Ovary (tissue), 7 donors: ENCODE measurements at regions not wholly inside any gene's neighbourhood (a gene's known extent, or its start where the extent isn't known, plus 50 kb on each side); places are given as distances from the start of the nearest gene placed in this dataset.

ENCODE experiments used
- DNase-seq, 5 donors: peaks; one replicate each; pipeline ENCODE4 v3.0.0-alpha.2; 2019 to 2020
- H3K27ac ChIP-seq, 2 donors: fragments of 200-600 bp; one replicate each; pipeline versions ENCODE4 v1.5.1 to v1.8.0; 2019 to 2022
- H3K27me3 ChIP-seq: fragments of 200-600 bp; one replicate; pipeline ENCODE4 v1.8.0; 2022
- H3K36me3 ChIP-seq: fragments of 200-600 bp; sonication (generic); one replicate; pipeline ENCODE4 v1.5.1; 2019
- H3K4me1 ChIP-seq: one replicate; pipeline ENCODE4 v1.8.1; 2013; ENCODE audit warnings: mild to moderate bottlenecking, moderate library complexity; ENCODE audit not compliant: insufficient read depth
- H3K4me3 ChIP-seq: fragments of 200-600 bp; sonication (generic); one replicate; pipeline ENCODE4 v1.5.1; 2017
- H3K9me3 ChIP-seq, 2 donors: fragments of 200-600 bp in 1 of 2; sonication (generic) in 1 of 2; one replicate each; pipeline versions ENCODE4 v1.5.1 to v1.8.1; 2013 to 2019; ENCODE audit warnings: mild to moderate bottlenecking in 1 of 2, moderate library complexity in 1 of 2
- EP300 ChIP-seq: sonication (generic); formaldehyde crosslinking; IDR thresholded peaks from one replicate; pipeline ENCODE4 v1.6.1; 2017; ENCODE audit warnings: antibody characterized with exemption
- POLR2A ChIP-seq: fragments of 450-650 bp; IDR thresholded peaks from one replicate; pipeline ENCODE4 v1.6.1; 2017; ENCODE audit warnings: antibody characterized with exemption, mild to moderate bottlenecking, moderate library complexity
- WGBS, 3 donors: extraction: QIAGEN DNeasy Blood & Tissue Kit in 1 of 3; methylation state at CpG; one replicate each; pipeline versions ENCODE4 v1.1.5 to v1.1.7; 2013 to 2017; 5-methylcytosine and 5-hydroxymethylcytosine counted together
- intact Hi-C, 4 donors: fragments of 100-400 bp; cut with DNase I; formaldehyde crosslinking; loops; one replicate each; pipeline versions ENCODE4 v1.11.0 to v1.15.1; 2022 to 2023
- TF ChIP-seq, protein P1 (sequence below), 3 donors: fragments of 450-650 bp in 2 of 3; fragments of 200-600 bp in 1 of 3; IDR thresholded peaks; one replicate each; pipeline versions ENCODE4 v1.5.1 to v1.8.0; 2016 to 2022; ENCODE audit warnings: antibody characterized with exemption in 3 of 3, mild to moderate bottlenecking in 1 of 3
- donor health status: DM: no; HTN: no; CAD: no; lungs with moderate emphysema.
- donor health status: DM: no; HTN: no; CAD: no.
- donor health status: Bipolar disorder and iron deficiency.
- donor health status: DM: no; HTN: no; CAD: no.
- donor health status: DM: yes; HTN: yes; CAD: no.

- Histone ChIP-seq H3K27me3 (no peaks in the 10 kb centered on the region), H3K4me3 (no peak overlapping the region), H3K9me3 (no peaks in the 10 kb centered on the region), H3K27ac (no peak overlapping the region), H3K4me1 (no peaks in the 10 kb centered on the region), H3K36me3 (no peaks in the 10 kb centered on the region)
- no peak for DNase-seq
- 89 to 98% (median 94%) methylated on average over 1 of the region's 1 CpG for WGBS, 3 donors
- TF ChIP-seq, protein P1, sequence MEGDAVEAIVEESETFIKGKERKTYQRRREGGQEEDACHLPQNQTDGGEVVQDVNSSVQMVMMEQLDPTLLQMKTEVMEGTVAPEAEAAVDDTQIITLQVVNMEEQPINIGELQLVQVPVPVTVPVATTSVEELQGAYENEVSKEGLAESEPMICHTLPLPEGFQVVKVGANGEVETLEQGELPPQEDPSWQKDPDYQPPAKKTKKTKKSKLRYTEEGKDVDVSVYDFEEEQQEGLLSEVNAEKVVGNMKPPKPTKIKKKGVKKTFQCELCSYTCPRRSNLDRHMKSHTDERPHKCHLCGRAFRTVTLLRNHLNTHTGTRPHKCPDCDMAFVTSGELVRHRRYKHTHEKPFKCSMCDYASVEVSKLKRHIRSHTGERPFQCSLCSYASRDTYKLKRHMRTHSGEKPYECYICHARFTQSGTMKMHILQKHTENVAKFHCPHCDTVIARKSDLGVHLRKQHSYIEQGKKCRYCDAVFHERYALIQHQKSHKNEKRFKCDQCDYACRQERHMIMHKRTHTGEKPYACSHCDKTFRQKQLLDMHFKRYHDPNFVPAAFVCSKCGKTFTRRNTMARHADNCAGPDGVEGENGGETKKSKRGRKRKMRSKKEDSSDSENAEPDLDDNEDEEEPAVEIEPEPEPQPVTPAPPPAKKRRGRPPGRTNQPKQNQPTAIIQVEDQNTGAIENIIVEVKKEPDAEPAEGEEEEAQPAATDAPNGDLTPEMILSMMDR (IDR thresholded peaks at IDR 0.05): no peak
- TF ChIP-seq POLR2A (no peak), EP300 (no peak)
- intact Hi-C loops: no loop called here
Measured at GRCh38 chr12:42689699-42690098, 100.2 kb upstream of the PRICKLE1 start.

DNA sequence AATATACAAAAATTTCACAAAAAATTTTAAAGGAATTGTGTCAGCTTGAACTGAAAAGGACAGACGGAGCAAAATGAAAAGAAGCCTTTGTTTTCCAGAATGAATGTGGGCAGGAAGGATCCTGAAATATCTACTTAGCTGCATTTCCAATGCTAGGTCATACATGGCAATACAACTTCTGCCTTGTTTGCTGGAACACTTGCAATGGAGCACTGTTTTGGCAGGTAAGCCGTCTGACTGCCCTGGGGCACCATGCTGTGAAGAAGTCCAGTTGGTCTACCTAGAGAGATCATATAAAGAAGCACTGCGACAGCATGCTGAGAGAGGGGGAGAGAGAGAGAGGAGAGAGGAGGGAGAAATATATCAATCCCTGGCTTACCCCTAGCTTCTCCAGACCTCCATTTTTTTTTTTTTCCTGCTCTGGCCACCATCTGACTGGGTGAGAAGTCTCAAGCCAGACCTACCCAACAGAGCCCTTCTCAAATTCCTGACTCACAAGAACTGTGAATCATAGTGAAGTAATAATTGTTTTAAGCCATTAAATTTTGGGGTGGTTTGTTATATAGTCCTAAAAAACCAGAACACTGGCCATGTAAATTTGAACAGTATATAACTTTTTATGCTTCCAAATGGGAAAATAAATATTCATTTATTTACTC, 97.1 kb upstream of the PRICKLE1 start:
- TF ChIP-seq EP300 (no peak), POLR2A (no peak)
- TF ChIP-seq, protein P1 (IDR thresholded peaks at IDR 0.05): no peak
- H3K36me3 ChIP-seq: no peaks in the 10 kb centered on the region
- H3K27ac ChIP-seq: no peak overlapping the region
- H3K9me3 ChIP-seq: no peaks in the 10 kb centered on the region
- H3K27me3 ChIP-seq: no peaks in the 10 kb centered on the region
- intact Hi-C loops: no loop called here
- H3K4me3 ChIP-seq: no peak overlapping the region
- DNase-seq: no peak
- WGBS, 3 donors: 91 to 94% (median 94%) methylated on average over 3 of the region's 3 CpGs
- no peaks in the 10 kb centered on the region for H3K4me1 ChIP-seq

DNA sequence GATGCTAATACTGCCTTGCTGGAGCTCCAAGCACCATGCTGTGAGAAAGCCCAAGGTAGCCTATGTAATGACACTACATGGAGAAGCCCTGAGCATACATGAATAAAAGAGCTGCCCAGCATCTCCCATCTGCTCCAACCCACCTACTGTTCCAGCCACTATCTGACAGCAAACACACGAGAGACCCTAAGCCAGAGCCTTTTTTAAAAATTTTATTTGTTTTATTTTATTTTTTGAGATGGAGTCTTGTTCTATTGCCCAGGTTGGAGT, 95.2 kb upstream of the PRICKLE1 start:
- Histone ChIP-seq H3K9me3 (no peaks in the 10 kb centered on the region), H3K27me3 (no peaks in the 10 kb centered on the region), H3K4me3 (no peak overlapping the region), H3K36me3 (no peaks in the 10 kb centered on the region), H3K27ac (no peak overlapping the region), H3K4me1 (no peaks in the 10 kb centered on the region)
- intact Hi-C loops: no loop called here
- DNase-seq: no peak
- 87 to 95% (median 92%) methylated on average over 1 of the region's 1 CpG for WGBS, 3 donors
- TF ChIP-seq EP300: no peak

- Histone ChIP-seq H3K9me3 (no peaks in the 10 kb centered on the region), H3K4me1 (no peaks in the 10 kb centered on the region), H3K27ac (no peak overlapping the region), H3K4me3 (no peak overlapping the region), H3K27me3 (no peaks in the 10 kb centered on the region), H3K36me3 (no peaks in the 10 kb centered on the region)
- 60 to 76% (median 72%) methylated on average over 4 of the region's 4 CpGs for WGBS, 3 donors
- DNase-seq: no peak
- intact Hi-C loops: no loop called here
- TF ChIP-seq EP300: no peak
- TF ChIP-seq, protein P1 (IDR thresholded peaks at IDR 0.05): no peak
- no peak for TF ChIP-seq POLR2A
Measured at GRCh38 chr12:42683933-42684801, 94.6 kb upstream of the PRICKLE1 start.

GRCh38 chr12:42683266-42683665, 93.7 kb upstream of the PRICKLE1 start:
- no peaks in the 10 kb centered on the region for H3K9me3 ChIP-seq
- H3K27me3 ChIP-seq: no peaks in the 10 kb centered on the region
- intact Hi-C loops: no loop called here
- no peak overlapping the region for H3K27ac ChIP-seq
- 91 to 97% (median 92%) methylated on average over 1 of the region's 1 CpG for WGBS, 3 donors
- no peak for DNase-seq
- TF ChIP-seq EP300 (no peak), POLR2A (no peak)
- TF ChIP-seq, protein P1 (IDR thresholded peaks at IDR 0.05): no peak
- no peak overlapping the region for H3K4me3 ChIP-seq
- no peaks in the 10 kb centered on the region for H3K36me3 ChIP-seq
- H3K4me1 ChIP-seq: no peaks in the 10 kb centered on the region
